Sigmoid colon (tissue), 6 donors: ENCODE measurements at regions not wholly inside any gene's neighbourhood (a gene's known extent, or its start where the extent isn't known, plus 50 kb on each side); places are given as distances from the start of the nearest gene placed in this dataset.
"Not testable (repeated sequence)": the region's sequence is repeated elsewhere in the genome, so short reads cannot be mapped to it uniquely, and the experiment has no call there.

ENCODE experiments used
- DNase-seq: peaks from one replicate; pipeline ENCODE4 v3.0.0-alpha.2; 2019
- H3K27ac ChIP-seq, 4 donors: fragments of 200-600 bp; sonication (generic); one replicate each; pipeline ENCODE4 v1.5.1; 2016 to 2019; ENCODE audit warnings: mild to moderate bottlenecking in 1 of 4
- H3K27me3 ChIP-seq, 3 donors: fragments of 200-600 bp; sonication (generic); one replicate each; pipeline ENCODE4 v1.5.1; 2019; ENCODE audit warnings: mild to moderate bottlenecking in 1 of 3
- H3K36me3 ChIP-seq, 4 donors: fragments of 200-600 bp; sonication (generic); one replicate each; pipeline ENCODE4 v1.5.1; 2016 to 2019
- H3K4me1 ChIP-seq, 4 donors: fragments of 200-600 bp; sonication (generic); one replicate each; pipeline ENCODE4 v1.5.1; 2017 to 2019
- H3K4me3 ChIP-seq, 4 donors: fragments of 200-600 bp; sonication (generic); one replicate each; pipeline ENCODE4 v1.5.1; 2017 to 2019; ENCODE audit warnings: mild to moderate bottlenecking in 2 of 4, moderate library complexity in 1 of 4
- H3K9me3 ChIP-seq, 4 donors: fragments of 200-600 bp in 3 of 4; sonication (generic) in 3 of 4; one replicate each; pipeline versions ENCODE4 v1.5.1 to v1.6.1; 2013 to 2019
- EP300 ChIP-seq, 4 donors: sonication (generic); formaldehyde crosslinking; IDR thresholded peaks; one replicate each; pipeline ENCODE4 v1.6.1; 2017; ENCODE audit warnings: antibody characterized with exemption in 4 of 4
- POLR2A ChIP-seq, 2 donors: fragments of 450-650 bp; IDR thresholded peaks; one replicate each; pipeline ENCODE4 v1.6.1; 2016; ENCODE audit warnings: antibody characterized with exemption in 2 of 2, mild to moderate bottlenecking in 2 of 2, moderate library complexity in 2 of 2
- POLR2AphosphoS5 ChIP-seq, 4 donors: sonication (generic); formaldehyde crosslinking; IDR thresholded peaks; one replicate each; pipeline ENCODE4 v1.6.1; 2017; ENCODE audit warnings: antibody characterized with exemption in 4 of 4
- WGBS, 2 donors: extraction: QIAGEN DNeasy Blood & Tissue Kit; methylation state at CpG; one replicate each; pipeline ENCODE4 v1.1.7; 2013; 5-methylcytosine and 5-hydroxymethylcytosine counted together
- intact Hi-C: fragments of 100-400 bp; cut with DNase I; formaldehyde crosslinking; loops from one replicate; pipeline ENCODE4 v1.15.1; 2023
- TF ChIP-seq, protein P1 (sequence below), 4 experiments: fragments of 450-650 bp in 3 of 4; fragments of 200-600 bp in 1 of 4; IDR thresholded peaks; one replicate each; pipeline ENCODE4 v1.5.1; 2016 to 2019; ENCODE audit warnings: antibody characterized with exemption in 4 of 4, mild to moderate bottlenecking in 3 of 4, moderate library complexity in 2 of 4
- donor health status: healthy with polysubstance abuse.
- donor health status: healthy.

DNA sequence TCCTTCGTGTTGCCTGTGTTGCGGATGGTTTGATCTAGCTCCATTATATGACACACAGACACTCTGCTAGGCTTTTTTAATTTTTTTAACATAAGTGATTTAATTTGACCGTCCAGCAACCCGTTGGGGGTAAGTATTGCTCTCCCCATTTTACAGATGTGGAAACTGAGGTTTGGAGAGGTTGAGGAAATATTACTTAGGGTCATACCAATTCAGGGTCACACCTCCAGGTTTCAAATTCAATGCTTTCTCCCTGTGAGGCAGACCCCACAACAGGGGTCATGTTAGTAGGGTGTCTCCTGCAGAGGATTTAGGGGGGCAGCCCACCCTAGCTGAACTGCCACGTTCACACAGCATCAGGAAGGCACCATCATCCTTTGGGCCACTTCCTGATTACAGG, 179.4 kb downstream of the COPRS start:
- intact Hi-C loops = no loop called here
- Histone ChIP-seq H3K4me3 (no peak overlapping the region), H3K27me3 (no peaks in the 10 kb centered on the region), H3K36me3 (no peaks in the 10 kb centered on the region), H3K27ac (no peak overlapping the region), H3K9me3 (no peaks in the 10 kb centered on the region), H3K4me1 (no peaks in the 10 kb centered on the region)
- WGBS, 2 donors = 86 to 90% methylated on average over 5 of the region's 5 CpGs
- TF ChIP-seq EP300 (IDR thresholded peaks at IDR 0.05) = no peak
- TF ChIP-seq, protein P1, sequence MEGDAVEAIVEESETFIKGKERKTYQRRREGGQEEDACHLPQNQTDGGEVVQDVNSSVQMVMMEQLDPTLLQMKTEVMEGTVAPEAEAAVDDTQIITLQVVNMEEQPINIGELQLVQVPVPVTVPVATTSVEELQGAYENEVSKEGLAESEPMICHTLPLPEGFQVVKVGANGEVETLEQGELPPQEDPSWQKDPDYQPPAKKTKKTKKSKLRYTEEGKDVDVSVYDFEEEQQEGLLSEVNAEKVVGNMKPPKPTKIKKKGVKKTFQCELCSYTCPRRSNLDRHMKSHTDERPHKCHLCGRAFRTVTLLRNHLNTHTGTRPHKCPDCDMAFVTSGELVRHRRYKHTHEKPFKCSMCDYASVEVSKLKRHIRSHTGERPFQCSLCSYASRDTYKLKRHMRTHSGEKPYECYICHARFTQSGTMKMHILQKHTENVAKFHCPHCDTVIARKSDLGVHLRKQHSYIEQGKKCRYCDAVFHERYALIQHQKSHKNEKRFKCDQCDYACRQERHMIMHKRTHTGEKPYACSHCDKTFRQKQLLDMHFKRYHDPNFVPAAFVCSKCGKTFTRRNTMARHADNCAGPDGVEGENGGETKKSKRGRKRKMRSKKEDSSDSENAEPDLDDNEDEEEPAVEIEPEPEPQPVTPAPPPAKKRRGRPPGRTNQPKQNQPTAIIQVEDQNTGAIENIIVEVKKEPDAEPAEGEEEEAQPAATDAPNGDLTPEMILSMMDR (IDR thresholded peaks at IDR 0.05) = no peak
- no peak for TF ChIP-seq POLR2AphosphoS5 (IDR thresholded peaks at IDR 0.05)
- no peak for TF ChIP-seq POLR2A (IDR thresholded peaks at IDR 0.05)
- no peak for DNase-seq

DNA sequence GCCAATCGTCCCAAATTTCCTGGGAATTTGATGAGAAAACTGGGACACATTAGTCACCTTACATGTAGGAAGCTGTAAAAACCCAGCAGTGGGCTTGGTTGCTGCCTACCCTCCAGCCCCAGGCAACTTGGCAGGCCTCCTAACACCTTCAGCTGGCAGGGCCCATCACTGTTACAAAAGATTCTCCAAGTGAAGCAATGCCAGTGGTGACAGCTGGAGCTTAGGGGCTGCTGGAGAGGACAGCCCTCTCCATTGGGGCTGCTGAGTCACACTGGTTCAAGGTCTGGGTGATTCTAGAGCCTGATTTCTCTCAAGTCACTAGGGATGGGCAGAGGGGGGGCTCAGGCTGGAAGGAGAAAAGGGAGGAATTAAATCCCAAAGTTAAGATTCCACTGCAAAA, 180.6 kb downstream of the COPRS start:
- Histone ChIP-seq H3K4me3 (no peak overlapping the region), H3K27ac (no peak overlapping the region), H3K9me3 (no peaks in the 10 kb centered on the region), H3K27me3 (no peaks in the 10 kb centered on the region), H3K36me3 (no peaks in the 10 kb centered on the region), H3K4me1 (peaks cover 0 to 6% (median 0%) of the 10 kb centered on the region in 4 donors)
- intact Hi-C loops = no loop called here
- no peak for DNase-seq
- TF ChIP-seq EP300 (IDR thresholded peaks at IDR 0.05) (no peak), POLR2AphosphoS5 (IDR thresholded peaks at IDR 0.05) (no peak), POLR2A (IDR thresholded peaks at IDR 0.05) (no peak)
- TF ChIP-seq, protein P1 (IDR thresholded peaks at IDR 0.05) = no peak
- WGBS, 2 donors = 74 to 81% methylated on average over 1 of the region's 1 CpG

DNA sequence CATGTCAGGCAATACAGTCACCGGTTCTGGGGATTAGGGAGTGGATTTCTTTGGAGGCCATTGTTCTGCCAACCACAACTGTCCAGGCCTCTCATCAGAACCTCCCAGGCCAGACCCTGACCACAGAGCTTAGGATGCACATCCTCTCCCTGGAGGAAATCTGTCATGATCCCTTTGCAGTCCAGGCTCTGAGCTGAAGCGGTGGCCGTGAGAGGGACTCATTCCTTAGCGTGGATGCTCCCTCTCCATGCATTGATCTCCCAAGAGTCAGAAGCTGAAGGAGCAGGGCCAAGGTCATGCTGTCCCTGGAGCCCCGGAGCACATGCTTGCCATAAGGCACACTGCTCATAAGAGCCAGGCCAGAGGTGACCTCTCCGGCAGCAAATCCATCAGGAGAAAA, 181.4 kb downstream of the COPRS start:
- Histone ChIP-seq H3K36me3 (no peaks in the 10 kb centered on the region), H3K27ac (no peak overlapping the region), H3K27me3 (no peaks in the 10 kb centered on the region), H3K4me3 (no peak overlapping the region), H3K9me3 (no peaks in the 10 kb centered on the region), H3K4me1 (peaks cover 0 to 6% (median 0%) of the 10 kb centered on the region in 4 donors)
- intact Hi-C loops = no loop called here
- WGBS, 2 donors = 90 to 91% methylated on average over 6 of the region's 6 CpGs
- TF ChIP-seq POLR2AphosphoS5 (IDR thresholded peaks at IDR 0.05) = no peak
- TF ChIP-seq, protein P1 (IDR thresholded peaks at IDR 0.05) = no peak
- DNase-seq = no peak

GRCh38 chr17:31677036-31677435, 182.0 kb downstream of the COPRS start:
- H3K36me3 ChIP-seq = no peaks in the 10 kb centered on the region
- H3K27ac ChIP-seq = no peak overlapping the region
- no peaks in the 10 kb centered on the region for H3K9me3 ChIP-seq
- peaks cover 0 to 10% (median 3%) of the 10 kb centered on the region in 4 donors for H3K4me1 ChIP-seq
- TF ChIP-seq POLR2AphosphoS5 (IDR thresholded peaks at IDR 0.05) (no peak), EP300 (IDR thresholded peaks at IDR 0.05) (no peak), POLR2A (IDR thresholded peaks at IDR 0.05) (no peak)
- TF ChIP-seq, protein P1 (IDR thresholded peaks at IDR 0.05) = no peak
- WGBS, 2 donors = 55 to 80% methylated on average over 4 of the region's 4 CpGs
- DNase-seq = no peak
- no peaks in the 10 kb centered on the region for H3K27me3 ChIP-seq
- no peak overlapping the region for H3K4me3 ChIP-seq
- intact Hi-C loops = no loop called here

DNA sequence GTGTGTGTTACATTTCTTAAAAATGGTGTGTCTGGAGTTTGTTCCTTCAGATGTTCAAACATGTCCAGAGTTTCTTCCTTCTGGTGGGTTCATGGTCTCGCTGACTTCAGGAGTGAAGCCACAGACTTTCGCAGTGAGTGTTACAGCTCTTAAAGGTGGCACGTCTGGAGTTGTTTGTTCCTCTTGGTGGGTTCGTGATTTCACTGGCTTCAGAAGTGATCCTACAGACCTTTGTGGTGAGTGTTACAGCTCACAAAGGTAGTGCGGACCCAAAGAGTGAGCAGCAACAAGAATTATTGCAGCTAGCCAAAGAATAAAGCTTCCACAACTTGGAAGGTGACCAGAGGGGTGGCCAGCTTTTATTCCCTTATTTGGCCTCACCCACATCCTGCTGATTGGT, 183.7 kb downstream of the COPRS start:
- H3K4me1 ChIP-seq = peaks cover 0 to 11% (median 4%) of the 10 kb centered on the region in 4 donors
- H3K4me3 ChIP-seq, H3K27ac ChIP-seq, H3K27me3 ChIP-seq, H3K36me3 ChIP-seq, intact Hi-C loops, H3K9me3 ChIP-seq, DNase-seq: not testable (repeated sequence)
- 71 to 83% methylated on average over 5 of the region's 5 CpGs for WGBS, 2 donors
